ENCODE measurements at regions not wholly inside any gene's neighbourhood (a gene's known extent, or its start where the extent isn't known, plus 50 kb on each side); places are given as distances from the start of the nearest gene placed in this dataset.

- no peak for DNase-seq
Measured at GRCh38 chr18:24741321-24741720, 280.9 kb downstream of the HRH4 start.

- DNase-seq, result no peak
Measured at GRCh38 chr18:24741965-24742724, 281.7 kb downstream of the HRH4 start.

DNA sequence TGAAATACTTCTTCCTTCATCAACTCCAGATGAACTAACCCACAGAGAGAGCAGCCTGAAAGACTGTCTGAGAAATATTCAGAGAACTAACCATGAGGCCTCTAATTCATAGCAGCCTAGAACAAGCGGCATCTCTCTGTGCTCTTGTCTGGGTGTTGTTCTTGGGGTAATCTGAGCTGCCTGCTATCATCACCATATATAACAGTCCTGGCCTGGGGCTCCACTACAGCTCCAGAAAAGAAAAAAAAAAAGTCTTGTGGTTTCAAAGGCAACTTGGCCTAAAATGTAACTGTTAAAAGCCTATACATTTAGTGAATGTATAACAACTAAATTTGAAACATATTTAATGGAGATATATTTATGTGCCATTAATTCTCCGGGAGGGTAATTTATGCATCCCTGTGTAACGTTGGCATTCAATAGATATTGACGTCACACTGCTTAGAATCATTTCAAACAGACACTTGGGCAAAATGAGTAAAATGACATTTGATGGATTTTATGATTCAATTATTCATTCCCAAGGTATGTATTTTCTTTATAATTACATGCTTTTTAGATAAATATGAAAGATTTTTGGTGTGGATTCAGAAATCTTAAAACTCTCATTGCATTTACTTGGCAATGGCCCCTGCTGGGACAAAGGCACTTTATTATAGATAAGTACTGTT is 294.3 kb downstream of the HRH4 start:
- DNase-seq, result no peak

GRCh38 chr18:24756385-24756784 is 295.9 kb downstream of the HRH4 start:
- no peak for DNase-seq

DNA sequence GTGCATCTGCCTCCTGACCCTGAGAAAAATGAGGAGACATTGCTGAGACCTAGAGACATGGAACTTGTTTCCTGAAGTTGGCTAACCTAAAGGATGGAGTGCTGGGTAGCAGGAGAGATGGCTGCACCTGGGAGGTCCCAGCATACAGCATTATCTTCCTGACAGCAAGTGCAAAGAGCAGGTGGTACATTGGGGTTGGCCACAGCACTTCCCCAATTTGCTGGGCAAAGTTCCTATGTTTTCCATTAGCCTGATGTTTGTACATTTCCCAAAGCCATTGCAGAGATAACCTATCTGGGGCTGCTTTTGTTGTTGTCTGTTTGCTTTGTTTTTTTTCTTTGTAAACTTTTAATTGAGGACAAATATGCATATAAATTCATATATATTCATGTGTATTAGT is 296.7 kb downstream of the HRH4 start:
- DNase-seq, result no peak

GRCh38 chr18:24761765-24762164 is 301.3 kb downstream of the HRH4 start:
- DNase-seq, result no peak

DNA sequence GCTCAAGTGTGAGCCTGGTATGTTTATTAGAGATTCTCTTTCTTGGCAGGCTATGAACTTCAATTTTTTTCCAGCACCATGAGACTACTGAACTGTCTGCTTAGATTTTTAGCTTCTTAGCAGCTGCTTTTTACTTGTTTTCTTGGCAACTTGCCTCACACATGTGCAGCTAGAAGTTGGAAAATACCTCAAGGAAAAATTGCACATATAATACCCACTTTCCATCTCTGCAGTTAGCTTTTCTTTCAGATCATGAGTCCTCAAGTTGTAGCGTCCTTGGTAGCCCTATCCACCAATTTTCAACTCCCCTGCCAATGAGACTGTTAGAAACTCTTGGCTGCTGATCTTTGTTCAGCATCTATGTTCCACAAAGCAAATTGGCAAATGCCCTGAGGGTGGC is 302.1 kb downstream of the HRH4 start:
- no peak for DNase-seq

DNA sequence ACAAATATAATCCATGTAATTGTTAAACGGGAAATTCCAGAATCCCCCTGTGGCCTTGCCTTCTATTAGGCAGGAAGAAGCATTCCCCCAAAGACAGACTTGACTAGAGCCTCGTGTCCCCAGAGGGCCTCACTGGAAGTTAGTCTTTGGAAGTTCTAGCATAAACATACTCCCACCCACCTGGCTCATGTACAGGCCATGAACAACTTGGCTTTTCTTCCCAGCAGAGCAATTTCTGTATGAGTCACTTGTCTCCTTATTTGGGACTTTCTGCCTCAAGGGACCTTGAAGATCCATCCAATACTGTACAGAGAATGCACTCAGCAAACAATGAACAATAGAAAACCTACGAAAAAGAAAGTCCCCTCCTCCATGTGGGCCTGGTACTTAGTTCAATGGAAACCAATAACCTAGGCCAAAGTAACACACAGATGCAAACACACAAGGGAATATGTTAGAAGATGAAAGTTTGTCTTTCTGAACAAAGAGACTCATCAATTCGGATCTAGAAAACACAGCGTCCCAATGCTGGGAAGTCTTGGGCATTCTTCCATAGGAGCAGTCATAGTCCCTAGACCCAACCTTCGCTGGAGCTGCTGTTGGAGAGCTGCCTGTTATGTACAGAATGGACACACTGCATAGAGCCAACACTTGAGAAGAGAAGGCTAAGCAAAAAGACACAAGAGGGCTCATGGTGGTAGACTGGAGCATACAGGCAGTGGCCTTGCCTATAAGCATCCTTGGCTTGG is 303.5 kb downstream of the HRH4 start:
- DNase-seq, result no peak

DNA sequence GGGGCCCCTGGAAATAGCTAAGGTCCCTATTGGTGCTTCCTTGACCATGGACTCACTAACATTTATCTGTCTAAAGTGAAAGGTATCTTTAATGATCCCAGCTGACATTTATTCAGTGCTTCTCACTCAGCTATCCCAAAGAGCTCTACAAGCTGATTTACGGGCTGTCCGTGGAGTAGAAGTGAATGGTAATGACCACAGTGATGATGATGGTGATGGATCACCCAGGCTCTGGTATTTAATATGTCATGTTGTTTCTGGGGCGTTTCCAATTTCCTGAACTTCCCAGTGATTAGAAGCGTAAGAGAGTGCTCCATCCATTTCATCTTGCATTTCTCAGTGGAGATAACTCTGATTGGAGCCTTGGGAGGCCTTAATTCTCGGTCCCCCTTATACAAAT is 304.3 kb downstream of the HRH4 start:
- DNase-seq, result no peak

GRCh38 chr18:24766376-24766775 is 305.9 kb downstream of the HRH4 start:
- DNase-seq, result no peak

- DNase-seq, result no peak
Measured at GRCh38 chr18:24770311-24771024, 310.0 kb downstream of the HRH4 start.

DNA sequence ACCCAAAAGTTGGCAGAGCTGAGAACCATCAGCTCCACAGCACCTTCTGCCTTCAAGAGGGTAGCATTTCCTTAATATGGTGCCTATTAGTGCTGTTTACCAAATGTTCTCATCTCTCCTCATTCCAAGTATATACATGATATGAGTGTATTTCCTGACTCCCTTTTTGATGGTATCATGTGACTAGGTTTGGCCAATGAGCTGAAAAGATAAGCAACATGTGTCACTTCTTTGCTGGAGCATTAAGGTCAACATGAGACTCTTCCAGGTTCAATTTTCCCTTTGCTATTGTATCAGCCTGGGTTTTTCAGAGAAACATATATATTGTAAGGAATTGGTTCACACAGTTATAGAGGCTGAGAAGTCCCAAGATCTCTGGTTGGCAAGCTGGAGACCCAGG is 310.9 kb downstream of the HRH4 start:
- no peak for DNase-seq

DNA sequence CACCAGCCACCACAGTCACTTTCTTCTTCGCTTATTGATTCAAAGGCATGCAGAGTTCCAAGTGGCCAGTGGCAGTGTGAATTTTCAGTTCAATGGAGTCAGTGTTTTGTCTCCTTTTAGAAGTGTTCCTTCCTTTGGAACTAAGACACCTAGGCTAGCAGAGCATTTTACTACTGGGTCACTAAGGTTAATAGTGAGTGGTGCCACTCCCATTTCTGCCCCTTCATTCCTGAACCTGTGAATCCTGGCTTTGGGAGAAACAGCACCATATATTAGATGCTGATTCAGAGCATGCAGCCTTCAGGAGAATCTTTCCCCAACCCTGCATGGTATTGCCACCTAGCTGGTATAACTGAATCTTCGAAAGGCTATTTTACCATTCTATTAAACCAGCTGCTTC is 312.7 kb downstream of the HRH4 start:
- no peak for DNase-seq

DNA sequence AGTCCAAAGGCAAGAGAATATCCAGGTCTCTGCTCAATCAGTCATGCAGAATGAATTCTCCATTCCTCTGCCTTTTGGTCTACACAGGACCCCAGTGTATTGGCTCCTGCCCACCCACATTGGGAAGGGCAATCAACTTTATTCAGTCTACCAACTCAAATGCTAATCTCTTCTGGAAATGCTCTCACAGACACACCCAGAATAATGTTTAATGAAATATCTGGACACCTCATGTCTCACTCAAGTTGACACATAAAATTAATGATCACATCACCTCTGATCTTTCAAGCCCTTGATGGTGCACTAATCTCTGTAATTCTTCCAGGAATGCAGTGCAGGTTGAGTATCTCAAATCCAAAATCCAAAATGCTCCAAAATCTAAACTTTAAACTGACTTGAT is 315.6 kb downstream of the HRH4 start:
- no peak for DNase-seq

- no peak for DNase-seq
Measured at GRCh38 chr18:24778810-24779418, 318.5 kb downstream of the HRH4 start.

DNA sequence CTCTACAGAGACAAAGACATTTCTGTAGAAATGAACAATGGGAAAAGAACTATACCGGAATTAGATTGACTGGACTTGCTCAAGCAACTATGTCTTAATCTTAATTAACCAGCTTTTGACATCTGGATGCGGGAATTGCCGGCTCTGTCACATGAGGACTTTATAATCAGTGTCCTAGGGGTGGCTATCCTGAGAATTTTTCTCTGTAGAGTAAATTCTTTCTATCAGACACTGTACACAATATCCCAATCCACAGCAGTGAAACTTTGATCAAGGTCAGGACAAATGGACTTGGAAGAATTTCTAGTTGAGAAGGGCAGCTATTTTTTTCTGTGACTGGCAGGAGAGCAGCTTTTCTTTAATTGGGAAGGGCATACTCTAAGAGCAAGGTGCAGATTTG is 322.1 kb downstream of the HRH4 start:
- no peak for DNase-seq

DNA sequence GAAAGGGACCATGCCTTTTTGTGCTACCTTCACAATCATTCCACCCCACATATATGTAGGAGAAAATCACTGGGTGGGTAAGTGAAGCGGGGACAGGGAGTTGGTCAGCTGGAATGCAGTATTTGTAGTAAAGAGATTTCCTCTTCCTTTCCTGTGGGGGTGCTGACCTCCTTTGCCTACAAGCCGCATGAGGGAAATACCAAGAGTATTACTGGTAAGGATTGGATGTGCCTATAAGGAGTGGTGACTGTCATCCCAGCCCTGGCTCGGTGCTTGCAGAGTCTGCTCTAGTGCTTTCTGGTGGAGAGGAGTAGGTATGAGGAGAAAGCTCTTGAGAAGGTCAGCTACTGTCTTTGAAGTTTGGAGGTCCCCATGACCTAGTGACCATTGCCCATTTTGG is 324.6 kb downstream of the HRH4 start:
- DNase-seq, result no peak

DNA sequence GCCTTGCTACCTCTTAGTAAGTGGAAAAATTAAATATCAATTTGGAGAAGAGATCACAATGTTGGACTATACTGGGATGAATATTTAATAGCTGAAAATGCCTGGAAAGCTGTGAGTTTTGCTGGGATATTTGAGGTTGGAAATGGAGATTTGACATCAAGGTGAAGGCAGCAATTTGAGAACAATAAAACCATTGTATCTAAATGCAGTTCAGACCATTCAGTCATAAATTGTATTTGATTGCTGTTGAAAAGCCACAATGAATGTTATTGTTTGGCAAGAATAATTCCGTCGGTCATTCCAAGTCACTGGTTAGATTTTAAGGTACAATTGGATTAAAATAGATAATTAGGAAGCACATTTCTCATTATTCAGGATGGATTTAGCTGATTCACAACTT is 325.6 kb downstream of the HRH4 start:
- DNase-seq, result no peak

- DNase-seq, result no peak
Measured at GRCh38 chr18:24790347-24790746, 329.9 kb downstream of the HRH4 start.

- DNase-seq, result no peak
Measured at GRCh38 chr18:24791751-24792545, 331.5 kb downstream of the HRH4 start.

DNA sequence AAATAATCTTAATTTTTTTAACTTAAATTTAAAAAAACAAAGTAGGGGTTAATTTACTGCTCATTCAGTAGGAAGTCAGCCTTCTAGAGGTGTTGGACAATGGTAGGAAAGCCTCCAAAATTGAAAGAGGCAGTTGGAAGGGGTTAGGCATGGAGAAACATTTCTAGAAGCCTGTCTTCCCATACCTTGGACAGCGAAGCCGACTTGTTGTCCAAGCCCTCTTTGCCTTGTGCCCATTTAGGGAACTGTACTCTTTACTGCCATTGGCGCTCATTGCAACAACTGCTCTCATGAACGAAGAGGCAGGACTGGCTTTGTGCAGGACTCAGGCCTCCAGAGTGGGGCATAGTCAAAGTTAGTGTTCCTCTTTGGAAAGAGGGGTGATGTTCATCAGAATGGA is 333.3 kb downstream of the HRH4 start:
- DNase-seq, result no peak

- DNase-seq, result no peak
Measured at GRCh38 chr18:24795129-24795528, 334.7 kb downstream of the HRH4 start.

Measured in OCI-M1 (cell line).